ENCODE measurements at regions not wholly inside any gene's neighbourhood (a gene's known extent, or its start where the extent isn't known, plus 50 kb on each side); places are given as distances from the start of the nearest gene placed in this dataset.

GRCh38 chr18:32553174-32553573 lies 82.5 kb upstream of the GAREM1 start:
- Mint-ChIP-seq H3K36me3 (ENCODE audit: low read depth) (no peaks in the 10 kb centered on the region), H3K27me3 (ENCODE audit: insufficient read depth, low read depth, poor library complexity) (peaks cover 2% of the 10 kb centered on the region), H3K27ac (no peak overlapping the region), H3K4me1 (peaks cover 31% of the 10 kb centered on the region), H3K4me3 (no peak overlapping the region), H3K9me3 (no peaks in the 10 kb centered on the region)
- no peaks in the 10 kb centered on the region for H4K20me1 ChIP-seq (replicated peaks; ENCODE audit: insufficient read depth)
- no peak overlapping the region for H3K27ac ChIP-seq (ENCODE audit: low read depth)
- ATAC-seq (no peak), DNase-seq (ENCODE audit: low spot score) (no peak)
- no peaks in the 10 kb centered on the region for H3F3A ChIP-seq (replicated peaks; ENCODE audit: low read depth)
- H3K27me3 ChIP-seq (ENCODE audit: insufficient read depth): no peaks in the 10 kb centered on the region
- H3K4me3 ChIP-seq: no peak overlapping the region
- no peak for TF ChIP-seq CREB1 (CRISPR knock-in tag; IDR thresholded peaks at IDR 0.05; ENCODE audit: low read depth)
- no peak for TF ChIP-seq STAT1 (IDR thresholded peaks at IDR 0.05; ENCODE audit: unreplicated experiment)
- TF ChIP-seq REST (IDR thresholded peaks at IDR 0.05; ENCODE audit: unreplicated experiment): no peak
- TF ChIP-seq, protein P1, sequence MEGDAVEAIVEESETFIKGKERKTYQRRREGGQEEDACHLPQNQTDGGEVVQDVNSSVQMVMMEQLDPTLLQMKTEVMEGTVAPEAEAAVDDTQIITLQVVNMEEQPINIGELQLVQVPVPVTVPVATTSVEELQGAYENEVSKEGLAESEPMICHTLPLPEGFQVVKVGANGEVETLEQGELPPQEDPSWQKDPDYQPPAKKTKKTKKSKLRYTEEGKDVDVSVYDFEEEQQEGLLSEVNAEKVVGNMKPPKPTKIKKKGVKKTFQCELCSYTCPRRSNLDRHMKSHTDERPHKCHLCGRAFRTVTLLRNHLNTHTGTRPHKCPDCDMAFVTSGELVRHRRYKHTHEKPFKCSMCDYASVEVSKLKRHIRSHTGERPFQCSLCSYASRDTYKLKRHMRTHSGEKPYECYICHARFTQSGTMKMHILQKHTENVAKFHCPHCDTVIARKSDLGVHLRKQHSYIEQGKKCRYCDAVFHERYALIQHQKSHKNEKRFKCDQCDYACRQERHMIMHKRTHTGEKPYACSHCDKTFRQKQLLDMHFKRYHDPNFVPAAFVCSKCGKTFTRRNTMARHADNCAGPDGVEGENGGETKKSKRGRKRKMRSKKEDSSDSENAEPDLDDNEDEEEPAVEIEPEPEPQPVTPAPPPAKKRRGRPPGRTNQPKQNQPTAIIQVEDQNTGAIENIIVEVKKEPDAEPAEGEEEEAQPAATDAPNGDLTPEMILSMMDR (conservative IDR thresholded peaks at IDR 0.05; ENCODE audit: low read depth in 2 of 2): no peak
- TF ChIP-seq ZNF331 (CRISPR knock-in tag; IDR thresholded peaks at IDR 0.05; ENCODE audit: low read depth): no peak
- no peak for TF ChIP-seq EZH2 (IDR thresholded peaks at IDR 0.05; ENCODE audit: low read depth, unreplicated experiment)
- TF ChIP-seq, protein P2, sequence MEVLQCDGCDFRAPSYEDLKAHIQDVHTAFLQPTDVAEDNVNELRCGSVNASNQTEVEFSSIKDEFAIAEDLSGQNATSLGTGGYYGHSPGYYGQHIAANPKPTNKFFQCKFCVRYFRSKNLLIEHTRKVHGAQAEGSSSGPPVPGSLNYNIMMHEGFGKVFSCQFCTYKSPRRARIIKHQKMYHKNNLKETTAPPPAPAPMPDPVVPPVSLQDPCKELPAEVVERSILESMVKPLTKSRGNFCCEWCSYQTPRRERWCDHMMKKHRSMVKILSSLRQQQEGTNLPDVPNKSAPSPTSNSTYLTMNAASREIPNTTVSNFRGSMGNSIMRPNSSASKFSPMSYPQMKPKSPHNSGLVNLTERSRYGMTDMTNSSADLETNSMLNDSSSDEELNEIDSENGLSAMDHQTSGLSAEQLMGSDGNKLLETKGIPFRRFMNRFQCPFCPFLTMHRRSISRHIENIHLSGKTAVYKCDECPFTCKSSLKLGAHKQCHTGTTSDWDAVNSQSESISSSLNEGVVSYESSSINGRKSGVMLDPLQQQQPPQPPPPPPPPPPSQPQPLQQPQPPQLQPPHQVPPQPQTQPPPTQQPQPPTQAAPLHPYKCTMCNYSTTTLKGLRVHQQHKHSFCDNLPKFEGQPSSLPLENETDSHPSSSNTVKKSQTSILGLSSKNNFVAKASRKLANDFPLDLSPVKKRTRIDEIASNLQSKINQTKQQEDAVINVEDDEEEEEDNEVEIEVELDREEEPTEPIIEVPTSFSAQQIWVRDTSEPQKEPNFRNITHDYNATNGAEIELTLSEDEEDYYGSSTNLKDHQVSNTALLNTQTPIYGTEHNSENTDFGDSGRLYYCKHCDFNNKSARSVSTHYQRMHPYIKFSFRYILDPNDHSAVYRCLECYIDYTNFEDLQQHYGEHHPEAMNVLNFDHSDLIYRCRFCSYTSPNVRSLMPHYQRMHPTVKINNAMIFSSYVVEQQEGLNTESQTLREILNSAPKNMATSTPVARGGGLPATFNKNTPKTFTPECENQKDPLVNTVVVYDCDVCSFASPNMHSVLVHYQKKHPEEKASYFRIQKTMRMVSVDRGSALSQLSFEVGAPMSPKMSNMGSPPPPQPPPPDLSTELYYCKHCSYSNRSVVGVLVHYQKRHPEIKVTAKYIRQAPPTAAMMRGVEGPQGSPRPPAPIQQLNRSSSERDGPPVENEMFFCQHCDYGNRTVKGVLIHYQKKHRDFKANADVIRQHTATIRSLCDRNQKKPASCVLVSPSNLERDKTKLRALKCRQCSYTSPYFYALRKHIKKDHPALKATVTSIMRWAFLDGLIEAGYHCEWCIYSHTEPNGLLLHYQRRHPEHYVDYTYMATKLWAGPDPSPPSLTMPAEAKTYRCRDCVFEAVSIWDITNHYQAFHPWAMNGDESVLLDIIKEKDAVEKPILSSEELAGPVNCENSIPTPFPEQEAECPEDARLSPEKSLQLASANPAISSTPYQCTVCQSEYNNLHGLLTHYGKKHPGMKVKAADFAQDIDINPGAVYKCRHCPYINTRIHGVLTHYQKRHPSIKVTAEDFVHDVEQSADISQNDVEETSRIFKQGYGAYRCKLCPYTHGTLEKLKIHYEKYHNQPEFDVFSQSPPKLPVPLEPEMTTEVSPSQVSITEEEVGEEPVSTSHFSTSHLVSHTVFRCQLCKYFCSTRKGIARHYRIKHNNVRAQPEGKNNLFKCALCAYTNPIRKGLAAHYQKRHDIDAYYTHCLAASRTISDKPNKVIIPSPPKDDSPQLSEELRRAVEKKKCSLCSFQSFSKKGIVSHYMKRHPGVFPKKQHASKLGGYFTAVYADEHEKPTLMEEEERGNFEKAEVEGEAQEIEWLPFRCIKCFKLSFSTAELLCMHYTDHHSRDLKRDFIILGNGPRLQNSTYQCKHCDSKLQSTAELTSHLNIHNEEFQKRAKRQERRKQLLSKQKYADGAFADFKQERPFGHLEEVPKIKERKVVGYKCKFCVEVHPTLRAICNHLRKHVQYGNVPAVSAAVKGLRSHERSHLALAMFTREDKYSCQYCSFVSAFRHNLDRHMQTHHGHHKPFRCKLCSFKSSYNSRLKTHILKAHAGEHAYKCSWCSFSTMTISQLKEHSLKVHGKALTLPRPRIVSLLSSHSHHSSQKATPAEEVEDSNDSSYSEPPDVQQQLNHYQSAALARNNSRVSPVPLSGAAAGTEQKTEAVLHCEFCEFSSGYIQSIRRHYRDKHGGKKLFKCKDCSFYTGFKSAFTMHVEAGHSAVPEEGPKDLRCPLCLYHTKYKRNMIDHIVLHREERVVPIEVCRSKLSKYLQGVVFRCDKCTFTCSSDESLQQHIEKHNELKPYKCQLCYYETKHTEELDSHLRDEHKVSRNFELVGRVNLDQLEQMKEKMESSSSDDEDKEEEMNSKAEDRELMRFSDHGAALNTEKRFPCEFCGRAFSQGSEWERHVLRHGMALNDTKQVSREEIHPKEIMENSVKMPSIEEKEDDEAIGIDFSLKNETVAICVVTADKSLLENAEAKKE (CRISPR knock-in tag; IDR thresholded peaks at IDR 0.05): no peak
- TF ChIP-seq ZNF114 (CRISPR knock-in tag; IDR thresholded peaks at IDR 0.05): no peak
- no peak for TF ChIP-seq NANOG (IDR thresholded peaks at IDR 0.05; ENCODE audit: borderline replicate concordance)
- no peak for TF ChIP-seq EZH2phosphoT487 (IDR thresholded peaks at IDR 0.05; ENCODE audit: unreplicated experiment)
- TF ChIP-seq POLR2AphosphoS5 (IDR thresholded peaks at IDR 0.05; ENCODE audit: low read depth): no peak
- TF ChIP-seq, protein P3, sequence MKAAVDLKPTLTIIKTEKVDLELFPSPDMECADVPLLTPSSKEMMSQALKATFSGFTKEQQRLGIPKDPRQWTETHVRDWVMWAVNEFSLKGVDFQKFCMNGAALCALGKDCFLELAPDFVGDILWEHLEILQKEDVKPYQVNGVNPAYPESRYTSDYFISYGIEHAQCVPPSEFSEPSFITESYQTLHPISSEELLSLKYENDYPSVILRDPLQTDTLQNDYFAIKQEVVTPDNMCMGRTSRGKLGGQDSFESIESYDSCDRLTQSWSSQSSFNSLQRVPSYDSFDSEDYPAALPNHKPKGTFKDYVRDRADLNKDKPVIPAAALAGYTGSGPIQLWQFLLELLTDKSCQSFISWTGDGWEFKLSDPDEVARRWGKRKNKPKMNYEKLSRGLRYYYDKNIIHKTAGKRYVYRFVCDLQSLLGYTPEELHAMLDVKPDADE (IDR thresholded peaks at IDR 0.05): no peak
- no peak for TF ChIP-seq JUNB (IDR thresholded peaks at IDR 0.05; ENCODE audit: unreplicated experiment)
- H2AFZ ChIP-seq: no peak overlapping the region
- no peaks in the 10 kb centered on the region for H3K36me3 ChIP-seq (ENCODE audit: insufficient read depth)
- H3K4me1 ChIP-seq (ENCODE audit: insufficient read depth): peaks cover 15% of the 10 kb centered on the region
- H3K9me2 ChIP-seq (ENCODE audit: insufficient read depth): no peaks in the 10 kb centered on the region
- H3K4me2 ChIP-seq: no peak overlapping the region
- no peaks in the 10 kb centered on the region for H3K79me2 ChIP-seq (replicated peaks; ENCODE audit: insufficient read depth)

Data from GM23338 (cell line).